EL (cell line): ENCODE measurements at regions not wholly inside any gene's neighbourhood (a gene's known extent, or its start where the extent isn't known, plus 50 kb on each side); places are given as distances from the start of the nearest gene placed in this dataset.
"Not testable (repeated sequence)": the region's sequence is repeated elsewhere in the genome, so short reads cannot be mapped to it uniquely, and the experiment has no call there.

Source experiments
- DNase-seq: peaks from one replicate; pipeline ENCODE4 v3.0.0-alpha.2; 2016

- no peak for DNase-seq
These were observed 447.1 kb upstream of the AMOT start for GRCh38 chrX:113287761-113288160.

- DNase-seq = no peak
These were observed 435.2 kb upstream of the AMOT start for GRCh38 chrX:113275804-113276203.

- DNase-seq = no peak
These were observed 434.2 kb upstream of the AMOT start for GRCh38 chrX:113274791-113275190.

- DNase-seq = no peak
These were observed 433.7 kb upstream of the AMOT start for GRCh38 chrX:113274345-113274744.

- DNase-seq = no peak
These were observed 428.6 kb upstream of the AMOT start for GRCh38 chrX:113269203-113269602.

- no peak for DNase-seq
These were observed 419.8 kb upstream of the AMOT start for GRCh38 chrX:113260474-113260873.

GRCh38 chrX:113222305-113222704 is 381.7 kb upstream of the AMOT start:
- no peak for DNase-seq

GRCh38 chrX:113212052-113212451 is 371.4 kb upstream of the AMOT start:
- DNase-seq = no peak

GRCh38 chrX:113202601-113203000 is 362.0 kb upstream of the AMOT start:
- DNase-seq = no peak

- DNase-seq = no peak
These were observed 355.3 kb upstream of the AMOT start for GRCh38 chrX:113195949-113196348.

- DNase-seq = no peak
These were observed 351.8 kb upstream of the AMOT start for GRCh38 chrX:113192418-113192817.

- no peak for DNase-seq
These were observed 316.9 kb upstream of the AMOT start for GRCh38 chrX:113157496-113157895.

GRCh38 chrX:113154315-113154714 is 313.7 kb upstream of the AMOT start:
- DNase-seq = not testable (repeated sequence)

- DNase-seq = no peak
These were observed 296.2 kb upstream of the AMOT start for GRCh38 chrX:113136836-113137235.

- DNase-seq = no peak
These were observed 292.7 kb upstream of the AMOT start for GRCh38 chrX:113133316-113133715.

- no peak for DNase-seq
These were observed 284.1 kb upstream of the AMOT start for GRCh38 chrX:113124693-113125092.

- no peak for DNase-seq
These were observed 234.9 kb upstream of the AMOT start for GRCh38 chrX:113075521-113075920.

- DNase-seq = no peak
These were observed 219.1 kb upstream of the AMOT start for GRCh38 chrX:113059714-113060113.

GRCh38 chrX:113058634-113059033 is 218.0 kb upstream of the AMOT start:
- no peak for DNase-seq

GRCh38 chrX:113048896-113049295 is 208.3 kb upstream of the AMOT start:
- DNase-seq = no peak

GRCh38 chrX:113048480-113048879 is 207.8 kb upstream of the AMOT start:
- DNase-seq = no peak

GRCh38 chrX:113033966-113034680 is 193.5 kb upstream of the AMOT start:
- no peak for DNase-seq

GRCh38 chrX:113019958-113020357 is 179.3 kb upstream of the AMOT start:
- no peak for DNase-seq

- DNase-seq = no peak
These were observed 169.2 kb upstream of the AMOT start for GRCh38 chrX:113009837-113010236.

- no peak for DNase-seq
These were observed 168.4 kb upstream of the AMOT start for GRCh38 chrX:113009029-113009428.
